GM12878 (cell line): ENCODE measurements at regions not wholly inside any gene's neighbourhood (a gene's known extent, or its start where the extent isn't known, plus 50 kb on each side); places are given as distances from the start of the nearest gene placed in this dataset.
"Not testable (repeated sequence)": the region's sequence is repeated elsewhere in the genome, so short reads cannot be mapped to it uniquely, and the experiment has no call there.

ENCODE experiments used
- ATAC-seq: fragments of 200-7000 bp; cut with Tn5 transposase; 3 replicates; pipeline ENCODE4 v1.9.1; 2020; ENCODE audit warnings: mild to moderate bottlenecking, moderate library complexity
- BruUV-seq: library from RNA; stranded (reverse); fragments of 400-500 nt; replicated peaks from 2 replicates; lab custom pipeline; 2021; lab: Mats Ljungman, UMichigan
- CTCF ChIA-PET: fragments of 300-600 bp; sonication (Branson Sonifier 250); formaldehyde crosslinking; extraction: SDS; loops from one replicate; lab custom pipeline; 2021; ENCODE audit warnings: inconsistent platforms; lab: Yijun Ruan, JAX
- POLR2A ChIA-PET: fragments of 350-600 bp; formaldehyde crosslinking; extraction: SDS; loops from one replicate; lab custom pipeline; 2021; ENCODE audit warnings: inconsistent platforms; lab: Charles Lee
- RAD21 ChIA-PET: fragments of 300-600 bp; sonication (Branson Sonifier 250); formaldehyde crosslinking; loops from one replicate; lab custom pipeline; 2023; ENCODE audit warnings: antibody characterized with exemption; ENCODE audit not compliant: unreplicated experiment; lab: Charles Lee
- SMC1A ChIA-PET: fragments of 300-600 bp; sonication (Branson Sonifier 250); formaldehyde crosslinking; loops from one replicate; lab custom pipeline; 2023; ENCODE audit not compliant: unreplicated experiment, uncharacterized antibody; lab: Charles Lee
- DNase-seq: peaks from one replicate; pipeline ENCODE4 v3.0.0-alpha.2; 2011; ENCODE audit warnings: low read depth, low spot score
- FAIRE-seq: peaks from 3 replicates; lab custom pipeline; 2011; peaks lifted over from hg19 to GRCh38; lab: Jason Lieb, UNC
- H2AFZ ChIP-seq: 2 replicates; pipeline ENCODE4 v1.6.0; 2011; ENCODE audit warnings: low read depth, low read length, control low read depth; ENCODE audit not compliant: control insufficient read depth
- H3K27ac ChIP-seq: 2 replicates; pipeline ENCODE4 v1.5.1; 2011; ENCODE audit warnings: control low read depth; ENCODE audit not compliant: control insufficient read depth, insufficient read depth
- H3K27me3 ChIP-seq, 2 experiments: replicated peaks in 1 of 2; 2 replicates each; pipeline versions ENCODE4 v1.6.0 to v1.6.1; 2011; ENCODE audit warnings: low read length in 1 of 2; ENCODE audit not compliant: control insufficient read depth in 2 of 2, insufficient read depth in 2 of 2
- H3K36me3 ChIP-seq, 2 experiments: 2 replicates each; pipeline ENCODE4 v1.5.1; 2011; ENCODE audit warnings: low read length in 1 of 2; ENCODE audit not compliant: control insufficient read depth in 2 of 2, insufficient read depth in 2 of 2
- H3K4me1 ChIP-seq: 2 replicates; pipeline ENCODE4 v1.6.1; 2011; ENCODE audit warnings: mild to moderate bottlenecking, low read length, moderate library complexity, mixed read lengths; ENCODE audit not compliant: control insufficient read depth, insufficient read depth
- H3K4me2 ChIP-seq: 2 replicates; pipeline ENCODE4 v1.6.0; 2011; ENCODE audit warnings: control low read depth; ENCODE audit not compliant: control insufficient read depth, insufficient read depth
- H3K4me3 ChIP-seq: fragments of 200-600 bp; sonication (generic); 2 replicates; pipeline ENCODE4 v1.5.1; 2016
- H3K79me2 ChIP-seq: 2 replicates; pipeline ENCODE4 v1.6.0; 2011; ENCODE audit warnings: low read length; ENCODE audit not compliant: control insufficient read depth, insufficient read depth
- H3K9ac ChIP-seq: 2 replicates; pipeline ENCODE4 v1.8.0; 2011; ENCODE audit warnings: low read length, control low read depth, mixed read lengths; ENCODE audit not compliant: control insufficient read depth, insufficient read depth
- H3K9me3 ChIP-seq: replicated peaks from 3 replicates; pipeline ENCODE4 v1.5.1; 2011; ENCODE audit warnings: mild to moderate bottlenecking, low read length; ENCODE audit not compliant: control insufficient read depth, insufficient read depth
- H4K20me1 ChIP-seq: 2 replicates; pipeline ENCODE4 v1.6.0; 2011; ENCODE audit not compliant: control insufficient read depth, insufficient read depth
- WGBS: methylation state at CpG from one replicate; pipeline ENCODE4 v1.1.6; 2016; ENCODE audit warnings: low lambda C conversion rate; ENCODE audit not compliant: insufficient replicate concordance, insufficient coverage; ENCODE audit errors: missing lambda C conversion rate; 5-methylcytosine and 5-hydroxymethylcytosine counted together
- in situ Hi-C: fragments of 300-500 bp; cut with MboI; formaldehyde crosslinking; loops from 9 replicates; pipeline ENCODE4 v1.14.3; 2018; ENCODE audit warnings: mixed read lengths
- intact Hi-C: fragments of 100-400 bp; cut with micrococcal nuclease; formaldehyde crosslinking; loops from one replicate; pipeline ENCODE4 v1.14.2; 2022; ENCODE audit not compliant: unreplicated experiment

GRCh38 chr1:188752027-188752426 lies 1725.6 kb downstream of the BRINP3 start:
- SMC1A ChIA-PET, H3K4me3 ChIP-seq, DNase-seq, H3K9ac ChIP-seq, H3K27me3 ChIP-seq, H3K27ac ChIP-seq, CTCF ChIA-PET, H3K4me1 ChIP-seq, H2AFZ ChIP-seq, ATAC-seq, FAIRE-seq, H3K36me3 ChIP-seq, BruUV-seq, in situ Hi-C loops, H3K79me2 ChIP-seq, H3K4me2 ChIP-seq, H4K20me1 ChIP-seq, RAD21 ChIA-PET, H3K9me3 ChIP-seq, POLR2A ChIA-PET, intact Hi-C loops: not testable (repeated sequence)
- whole genome bisulfite sequencing = 34% methylated on average over 3 of the region's 3 CpGs

GRCh38 chr1:188757747-188758146 lies 1719.9 kb downstream of the BRINP3 start:
- FAIRE-seq, CTCF ChIA-PET, POLR2A ChIA-PET, H3K4me3 ChIP-seq, H3K27ac ChIP-seq, H3K9ac ChIP-seq, H4K20me1 ChIP-seq, in situ Hi-C loops, H3K79me2 ChIP-seq, H3K4me1 ChIP-seq, H2AFZ ChIP-seq, H3K4me2 ChIP-seq, DNase-seq, intact Hi-C loops, ATAC-seq, H3K9me3 ChIP-seq, SMC1A ChIA-PET, H3K36me3 ChIP-seq, H3K27me3 ChIP-seq, RAD21 ChIA-PET, BruUV-seq: not testable (repeated sequence)
- 66% methylated on average over 22 of the region's 24 CpGs for WGBS
